HCEC 1CT (cell line): ENCODE measurements at regions not wholly inside any gene's neighbourhood (a gene's known extent, or its start where the extent isn't known, plus 50 kb on each side); places are given as distances from the start of the nearest gene placed in this dataset.
"Not testable (repeated sequence)": the region's sequence is repeated elsewhere in the genome, so short reads cannot be mapped to it uniquely, and the experiment has no call there.

Experiments used
- DNase-seq: peaks from one replicate; pipeline ENCODE4 v3.0.0-alpha.2; 2017

- no peak for DNase-seq
Observed at GRCh38 chr4:64814616-64815015, 405.4 kb upstream of the TECRL start.

DNA sequence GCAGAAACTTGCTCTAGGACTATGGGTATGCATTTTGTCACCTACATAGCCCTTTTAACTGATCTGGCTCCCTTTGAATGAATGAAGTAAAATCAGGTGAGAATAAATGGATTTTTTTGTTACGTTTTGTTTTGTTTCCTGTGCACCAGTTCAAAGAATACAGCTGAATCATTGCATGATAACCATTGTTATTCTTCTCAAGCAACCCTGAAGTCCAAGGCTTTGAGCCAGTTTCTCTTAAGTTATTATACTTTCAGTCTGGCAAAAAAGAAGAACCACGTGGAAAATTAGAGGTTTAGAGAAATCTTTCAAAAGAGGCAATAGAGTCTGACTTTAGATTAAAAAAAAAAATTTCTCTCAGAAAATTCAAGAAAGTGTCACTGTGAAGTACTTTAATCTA lies 398.6 kb upstream of the TECRL start:
- no peak for DNase-seq

- DNase-seq, result no peak
Observed at GRCh38 chr4:64799751-64800150, 390.5 kb upstream of the TECRL start.

- not testable (repeated sequence) for DNase-seq
Observed at GRCh38 chr4:64798828-64799227, 389.6 kb upstream of the TECRL start.

DNA sequence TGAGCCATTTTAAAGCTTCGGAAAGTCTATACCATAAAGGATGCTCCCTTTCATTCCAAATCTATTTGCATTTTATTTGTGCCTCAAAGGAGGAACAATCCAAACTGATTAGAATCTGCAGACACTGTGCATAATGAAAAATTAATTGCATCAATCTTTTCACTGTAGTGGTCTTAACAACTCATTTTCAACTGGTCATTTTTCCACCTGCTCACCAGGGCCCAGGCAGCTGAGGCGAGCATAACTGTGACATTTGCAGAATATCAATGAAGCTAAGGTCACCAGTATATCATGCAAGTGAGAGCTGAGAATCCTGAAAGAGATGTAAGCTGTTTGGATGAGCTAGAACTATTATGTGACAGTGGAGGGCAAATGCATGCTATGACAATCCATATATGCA lies 387.3 kb upstream of the TECRL start:
- DNase-seq, result no peak

GRCh38 chr4:64784125-64784524 lies 374.9 kb upstream of the TECRL start:
- DNase-seq, result peak; percentile 65

DNA sequence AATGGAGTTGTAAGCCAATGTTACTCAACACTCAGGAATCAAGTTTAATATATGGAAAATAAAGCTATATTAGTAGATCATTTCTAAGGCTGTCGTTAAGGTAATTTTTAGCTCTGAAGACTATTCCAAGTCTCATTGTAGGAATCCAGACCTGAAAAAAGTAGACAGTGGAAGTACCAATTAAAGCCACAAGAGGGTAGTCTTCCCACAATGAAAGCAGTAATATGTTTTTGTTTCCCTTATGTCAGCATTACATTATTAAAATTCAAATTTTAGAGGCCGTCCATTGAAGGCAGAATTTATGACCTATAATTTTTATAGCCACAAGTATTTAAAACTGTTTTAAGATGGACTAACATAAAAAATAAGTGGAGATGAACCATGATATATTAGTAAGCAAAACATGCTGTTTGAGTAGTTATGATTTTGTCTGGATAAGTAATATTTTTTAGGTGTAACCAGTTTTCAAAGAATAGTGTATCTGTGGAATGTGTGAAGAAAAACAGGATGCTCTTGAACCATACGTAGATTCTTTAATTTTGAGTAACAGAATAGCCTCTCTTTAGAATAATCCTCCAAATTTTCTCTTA lies 372.6 kb upstream of the TECRL start:
- DNase-seq, result peak; percentile 7

DNA sequence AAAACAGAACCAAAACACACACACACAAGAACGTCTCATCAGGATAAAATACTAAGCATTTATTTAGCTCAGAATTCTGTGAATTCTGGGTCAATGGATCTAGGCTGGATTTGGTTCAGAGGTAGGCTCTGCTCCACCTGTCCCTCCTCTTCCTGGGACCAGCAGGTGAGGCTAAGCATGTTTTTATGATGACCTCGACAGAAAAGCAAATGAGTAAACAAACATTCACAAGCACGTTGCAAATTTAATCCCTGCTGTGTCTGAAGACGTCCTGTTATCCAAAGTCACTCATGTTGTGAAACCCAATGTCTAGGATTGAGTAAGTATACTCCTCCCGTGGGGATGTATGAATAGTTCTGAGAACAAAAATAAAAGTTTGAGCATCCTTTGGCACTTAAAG lies 371.4 kb upstream of the TECRL start:
- DNase-seq, result no peak

- no peak for DNase-seq
Observed at GRCh38 chr4:64777286-64777685, 368.0 kb upstream of the TECRL start.

DNA sequence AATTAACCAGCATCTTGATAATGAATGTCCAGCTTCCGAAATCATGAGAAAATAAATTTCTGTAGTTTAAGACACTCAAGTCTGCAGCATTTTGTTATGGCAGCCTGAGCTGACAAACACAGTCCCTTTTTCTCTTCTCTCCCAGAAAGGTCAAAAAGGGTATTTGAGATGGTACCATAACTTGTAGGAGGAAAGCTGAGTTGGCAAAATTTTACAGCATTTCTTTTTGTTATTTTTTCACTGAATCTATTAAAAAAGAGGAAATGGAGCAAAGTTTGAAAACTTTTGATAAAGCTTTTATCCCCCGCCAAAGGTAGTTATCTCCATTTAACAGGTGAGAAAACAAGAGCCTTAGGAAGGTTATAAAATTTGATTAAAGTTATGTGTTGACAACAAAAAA lies 367.6 kb upstream of the TECRL start:
- no peak for DNase-seq

DNA sequence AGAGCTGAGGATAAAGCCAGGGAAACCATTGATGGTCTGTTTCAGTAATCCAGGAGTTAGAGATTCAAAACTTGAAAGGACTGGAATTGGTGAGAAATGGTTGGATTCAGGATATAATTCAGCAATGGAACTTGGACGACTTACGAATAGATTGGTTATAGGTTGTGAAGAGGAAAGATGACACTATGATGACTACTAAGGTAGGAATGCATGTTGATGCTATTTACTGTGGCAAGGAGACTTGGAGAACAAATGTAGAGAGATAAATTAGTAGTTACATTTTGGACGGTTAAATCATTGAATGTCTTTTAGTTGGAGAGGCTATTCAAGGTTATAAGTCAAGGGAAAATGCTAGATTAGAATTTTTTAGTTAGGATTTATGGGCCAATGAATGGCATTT lies 365.4 kb upstream of the TECRL start:
- DNase-seq, result peak; percentile 6

GRCh38 chr4:64771149-64771548 lies 361.9 kb upstream of the TECRL start:
- DNase-seq, result peak; percentile 5

DNA sequence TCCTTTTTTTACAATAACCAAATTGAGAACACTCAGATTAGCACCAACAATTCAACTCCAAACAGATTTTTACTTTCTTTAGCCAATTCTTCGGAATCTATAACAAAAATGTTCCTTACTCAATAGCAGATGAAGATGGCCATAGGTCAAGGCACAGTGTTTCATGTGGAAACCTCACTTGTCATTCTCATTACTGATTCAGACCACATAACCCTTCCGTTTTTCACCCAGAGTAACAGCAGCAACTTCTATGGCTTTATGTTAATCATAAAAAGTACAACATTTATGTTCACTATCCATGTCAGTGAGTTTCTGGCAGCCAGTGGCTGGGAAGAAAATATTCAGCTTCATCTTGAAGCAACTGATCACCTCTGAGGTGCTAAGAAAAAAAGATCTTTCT lies 358.3 kb upstream of the TECRL start:
- DNase-seq, result no peak

- no peak for DNase-seq
Observed at GRCh38 chr4:64766565-64766964, 357.3 kb upstream of the TECRL start.

- peak; percentile 62 for DNase-seq
Observed at GRCh38 chr4:64756016-64756415, 346.8 kb upstream of the TECRL start.

DNA sequence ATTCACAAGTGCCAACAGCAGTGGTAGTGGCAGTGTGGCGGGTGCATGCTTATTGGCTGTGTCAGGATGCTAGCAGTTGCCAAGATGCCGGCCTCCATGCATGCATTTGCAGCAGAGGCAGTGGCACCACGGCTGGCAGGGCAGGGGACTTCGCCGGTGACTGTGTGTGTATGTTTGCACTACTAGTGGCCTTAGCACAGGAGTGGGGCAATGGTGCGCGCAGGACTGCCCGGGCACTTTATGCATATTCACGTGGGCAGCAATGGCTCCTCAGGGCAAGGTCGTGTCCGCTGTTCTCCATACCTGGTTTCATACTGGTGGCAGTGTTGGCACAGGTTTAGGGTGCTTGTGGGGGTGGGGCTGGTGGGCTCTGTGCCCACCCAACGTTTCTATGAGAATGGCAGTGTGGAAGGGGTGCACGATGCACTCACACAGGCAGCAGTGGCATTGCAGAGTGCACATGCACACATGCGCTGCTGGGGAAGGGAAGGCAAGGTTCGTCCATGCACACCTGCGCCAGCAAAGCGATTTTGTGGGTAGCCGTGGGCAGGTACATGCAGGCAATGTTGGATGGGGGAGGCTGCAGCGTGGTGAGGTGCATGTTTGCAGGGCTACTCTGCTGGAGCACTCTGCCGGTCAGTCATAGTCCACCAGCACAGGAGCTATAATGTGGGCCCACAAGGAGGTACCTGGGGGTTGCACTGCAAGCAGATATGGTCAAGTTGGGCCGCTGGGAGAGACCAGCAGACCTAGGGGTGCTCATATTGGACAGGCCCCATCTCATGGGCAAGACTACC lies 338.9 kb upstream of the TECRL start:
- DNase-seq, result no peak

DNA sequence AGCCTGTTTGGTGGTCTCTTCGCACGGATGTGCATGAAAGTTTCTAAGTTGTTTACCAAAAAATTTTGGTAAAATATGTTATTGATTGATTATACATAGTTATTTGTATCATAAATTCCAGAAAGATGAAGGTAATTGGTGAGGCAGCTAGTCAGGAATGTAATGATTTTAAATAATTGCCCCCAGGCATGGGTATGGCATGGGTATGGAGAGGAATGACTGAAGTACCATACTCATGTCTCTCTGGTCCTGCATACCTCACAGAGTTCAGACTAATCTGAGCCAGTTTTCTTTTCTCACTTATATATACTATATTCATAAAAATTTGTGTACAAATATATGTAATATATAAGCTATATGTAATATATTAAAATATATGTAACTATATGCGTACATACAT lies 329.0 kb upstream of the TECRL start:
- no peak for DNase-seq

GRCh38 chr4:64737854-64738138 lies 328.5 kb upstream of the TECRL start:
- not testable (repeated sequence) for DNase-seq

- no peak for DNase-seq
Observed at GRCh38 chr4:64737026-64737853, 328.0 kb upstream of the TECRL start.

- DNase-seq, result no peak
Observed at GRCh38 chr4:64729561-64729960, 320.3 kb upstream of the TECRL start.

- no peak for DNase-seq
Observed at GRCh38 chr4:64727960-64728359, 318.7 kb upstream of the TECRL start.

DNA sequence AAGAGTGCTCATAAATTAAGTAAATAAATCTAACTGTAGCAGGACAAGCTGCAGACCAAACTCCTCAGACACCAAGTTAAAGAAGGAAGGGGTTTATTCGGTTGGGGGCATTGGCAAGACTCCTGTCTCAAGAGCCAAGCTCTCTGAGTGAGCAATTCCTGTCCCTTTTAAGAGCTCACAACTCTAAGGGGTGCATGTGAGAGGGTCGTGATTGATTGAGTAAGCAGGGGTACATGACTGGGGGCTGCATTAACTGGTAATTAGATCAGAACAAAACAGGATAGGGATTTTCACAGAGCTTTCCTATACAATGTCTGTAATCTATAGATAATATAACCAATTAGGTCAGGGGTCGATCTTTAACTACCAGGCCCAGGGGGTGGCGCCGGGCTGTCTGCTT lies 318.1 kb upstream of the TECRL start:
- DNase-seq, result not testable (repeated sequence)

GRCh38 chr4:64724689-64725088 lies 315.4 kb upstream of the TECRL start:
- no peak for DNase-seq

DNA sequence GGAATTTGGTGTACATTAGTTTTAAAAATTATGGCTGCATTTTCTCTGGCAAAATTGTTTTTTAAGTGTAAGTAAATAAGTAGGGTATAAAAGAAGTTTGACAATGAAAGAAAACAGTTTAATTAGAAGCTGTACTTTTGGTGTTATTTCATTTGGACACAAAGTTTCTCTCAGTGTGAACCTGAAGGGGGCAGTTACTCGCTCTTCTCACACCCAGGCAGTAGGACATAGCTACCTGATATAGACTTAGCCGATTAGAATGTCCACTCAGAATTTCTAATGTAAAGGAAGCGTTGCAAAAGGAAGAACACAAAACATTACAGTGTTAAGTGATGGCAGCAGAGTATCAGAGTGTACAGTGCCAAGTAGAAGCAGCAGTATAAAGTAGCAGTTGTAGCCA lies 311.9 kb upstream of the TECRL start:
- no peak for DNase-seq
